ENCODE measurements at regions not wholly inside any gene's neighbourhood (a gene's known extent, or its start where the extent isn't known, plus 50 kb on each side); places are given as distances from the start of the nearest gene placed in this dataset.
"Not testable (repeated sequence)": the region's sequence is repeated elsewhere in the genome, so short reads cannot be mapped to it uniquely, and the experiment has no call there.

DNA sequence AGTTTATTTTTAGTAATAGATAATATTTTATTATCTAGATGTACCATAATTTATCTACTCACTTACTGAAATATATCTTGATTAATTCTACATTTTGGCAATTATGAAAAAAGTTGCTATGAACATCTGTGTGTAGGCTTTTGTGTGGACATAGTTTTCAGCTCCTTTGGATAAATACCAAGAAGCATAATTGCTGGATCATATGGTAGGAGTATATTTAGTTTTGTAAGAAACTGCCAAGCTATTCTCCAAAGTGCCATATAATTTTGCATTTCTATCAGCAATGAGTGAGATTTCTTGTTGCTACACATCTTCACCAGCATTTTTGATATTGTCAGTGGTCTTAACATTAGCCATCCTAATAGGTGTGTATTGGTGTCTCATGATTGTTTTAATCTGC is 882.6 kb upstream of the GRIA3 start:
- TF ChIP-seq, protein P1, sequence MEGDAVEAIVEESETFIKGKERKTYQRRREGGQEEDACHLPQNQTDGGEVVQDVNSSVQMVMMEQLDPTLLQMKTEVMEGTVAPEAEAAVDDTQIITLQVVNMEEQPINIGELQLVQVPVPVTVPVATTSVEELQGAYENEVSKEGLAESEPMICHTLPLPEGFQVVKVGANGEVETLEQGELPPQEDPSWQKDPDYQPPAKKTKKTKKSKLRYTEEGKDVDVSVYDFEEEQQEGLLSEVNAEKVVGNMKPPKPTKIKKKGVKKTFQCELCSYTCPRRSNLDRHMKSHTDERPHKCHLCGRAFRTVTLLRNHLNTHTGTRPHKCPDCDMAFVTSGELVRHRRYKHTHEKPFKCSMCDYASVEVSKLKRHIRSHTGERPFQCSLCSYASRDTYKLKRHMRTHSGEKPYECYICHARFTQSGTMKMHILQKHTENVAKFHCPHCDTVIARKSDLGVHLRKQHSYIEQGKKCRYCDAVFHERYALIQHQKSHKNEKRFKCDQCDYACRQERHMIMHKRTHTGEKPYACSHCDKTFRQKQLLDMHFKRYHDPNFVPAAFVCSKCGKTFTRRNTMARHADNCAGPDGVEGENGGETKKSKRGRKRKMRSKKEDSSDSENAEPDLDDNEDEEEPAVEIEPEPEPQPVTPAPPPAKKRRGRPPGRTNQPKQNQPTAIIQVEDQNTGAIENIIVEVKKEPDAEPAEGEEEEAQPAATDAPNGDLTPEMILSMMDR (IDR thresholded peaks at IDR 0.05; ENCODE audit: insufficient read depth, low read depth, low read length), result no peak
- Histone ChIP-seq H3K36me3 (ENCODE audit: control insufficient read depth, insufficient read depth, low read length) (no peaks in the 10 kb centered on the region), H3K27me3 (ENCODE audit: control insufficient read depth, insufficient read depth, low read length) (no peaks in the 10 kb centered on the region), H3K4me3 (ENCODE audit: low read depth, low read length) (no peak overlapping the region)
- ChIA-PET CTCF (no interaction called here), POLR2A (no interaction called here)
- no peak for DNase-seq (ENCODE audit: low read depth)

DNA sequence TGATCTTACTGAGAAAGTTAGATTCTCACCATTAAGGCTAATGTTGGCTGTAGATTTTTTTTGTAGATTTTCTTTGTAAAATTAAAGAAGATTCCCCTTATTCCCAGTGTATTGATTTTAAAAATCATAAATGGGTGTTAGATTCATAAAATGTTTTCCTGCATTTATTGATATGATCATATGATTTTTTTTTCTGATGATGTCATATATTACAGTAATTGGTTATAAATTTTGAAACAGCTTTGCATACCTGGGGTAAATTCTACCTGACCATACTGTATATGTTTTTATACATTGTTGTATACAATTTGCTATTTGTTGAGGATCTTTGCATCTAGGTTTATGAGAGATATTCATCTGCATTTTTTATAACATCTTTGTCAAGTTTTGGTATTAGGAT is 880.3 kb upstream of the GRIA3 start:
- DNase-seq (ENCODE audit: low read depth), result no peak
- no peaks in the 10 kb centered on the region for H3K27me3 ChIP-seq (ENCODE audit: control insufficient read depth, insufficient read depth, low read length)
- ChIA-PET POLR2A (no interaction called here), CTCF (no interaction called here)
- H3K36me3 ChIP-seq (ENCODE audit: control insufficient read depth, insufficient read depth, low read length), result no peaks in the 10 kb centered on the region
- TF ChIP-seq, protein P1 (IDR thresholded peaks at IDR 0.05; ENCODE audit: insufficient read depth, low read depth, low read length), result no peak
- no peak overlapping the region for H3K4me3 ChIP-seq (ENCODE audit: low read depth, low read length)

DNA sequence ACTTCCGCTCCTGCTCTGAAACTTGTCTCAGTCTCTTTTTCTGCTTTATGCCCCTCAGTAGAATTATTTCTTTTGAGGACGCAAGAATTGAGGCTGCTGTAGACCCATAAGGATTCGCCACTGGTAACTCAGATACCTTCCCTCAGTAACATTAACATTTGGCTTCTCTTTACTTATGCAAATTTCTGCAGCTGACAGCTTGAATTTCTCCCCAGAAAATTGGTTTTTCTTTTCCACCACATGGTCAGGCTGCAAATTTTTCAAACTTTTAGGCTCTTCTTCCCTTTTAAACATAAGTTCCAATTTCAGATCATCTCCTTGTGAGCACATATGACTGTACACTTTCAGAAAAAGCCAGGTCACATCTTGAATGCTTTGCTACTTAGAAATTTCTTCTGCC is 839.3 kb upstream of the GRIA3 start:
- POLR2A ChIA-PET, result no interaction called here
- TF ChIP-seq, protein P1 (IDR thresholded peaks at IDR 0.05; ENCODE audit: insufficient read depth, low read depth, low read length), result no peak
- no peaks in the 10 kb centered on the region for H3K27me3 ChIP-seq (ENCODE audit: control insufficient read depth, insufficient read depth, low read length)
- no peak overlapping the region for H3K4me3 ChIP-seq (ENCODE audit: low read depth, low read length)
- DNase-seq (ENCODE audit: low read depth), result no peak
- CTCF ChIA-PET, result no interaction called here
- H3K36me3 ChIP-seq (ENCODE audit: control insufficient read depth, insufficient read depth, low read length), result no peaks in the 10 kb centered on the region

GRCh38 chrX:122363112-122363795 is 820.8 kb upstream of the GRIA3 start:
- Histone ChIP-seq H3K36me3 (ENCODE audit: control insufficient read depth, insufficient read depth, low read length) (no peaks in the 10 kb centered on the region), H3K27me3 (ENCODE audit: control insufficient read depth, insufficient read depth, low read length) (no peaks in the 10 kb centered on the region), H3K4me3 (ENCODE audit: low read depth, low read length) (no peak overlapping the region)
- TF ChIP-seq, protein P1 (IDR thresholded peaks at IDR 0.05; ENCODE audit: insufficient read depth, low read depth, low read length), result no peak
- CTCF ChIA-PET, result no interaction called here
- POLR2A ChIA-PET, result no interaction called here
- no peak for DNase-seq (ENCODE audit: low read depth)

- DNase-seq (ENCODE audit: low read depth); POLR2A ChIA-PET; CTCF ChIA-PET; H3K27me3 ChIP-seq (ENCODE audit: control insufficient read depth, insufficient read depth, low read length); H3K4me3 ChIP-seq (ENCODE audit: low read depth, low read length); H3K36me3 ChIP-seq (ENCODE audit: control insufficient read depth, insufficient read depth, low read length): not testable (repeated sequence)
Observed at GRCh38 chrX:122375533-122375932, 808.5 kb upstream of the GRIA3 start.

GRCh38 chrX:122389005-122389404 is 795.1 kb upstream of the GRIA3 start:
- CTCF ChIA-PET, result no interaction called here
- TF ChIP-seq, protein P1 (IDR thresholded peaks at IDR 0.05; ENCODE audit: insufficient read depth, low read depth, low read length), result no peak

More at GRCh38 chrX:122389005-122389404, 795.1 kb upstream of the GRIA3 start:
- H3K27me3 ChIP-seq (ENCODE audit: control insufficient read depth, insufficient read depth, low read length), result no peaks in the 10 kb centered on the region
- POLR2A ChIA-PET, result no interaction called here
- no peaks in the 10 kb centered on the region for H3K36me3 ChIP-seq (ENCODE audit: control insufficient read depth, insufficient read depth, low read length)
- no peak for DNase-seq (ENCODE audit: low read depth)
- H3K4me3 ChIP-seq (ENCODE audit: low read depth, low read length), result no peak overlapping the region
